Spleen (tissue), 7 donors: ENCODE measurements at regions not wholly inside any gene's neighbourhood (a gene's known extent, or its start where the extent isn't known, plus 50 kb on each side); places are given as distances from the start of the nearest gene placed in this dataset.

ENCODE experiments used
- CTCF ChIP-seq, 11 experiments: fragments of 200-600 bp in 7 of 11; fragments of 450-650 bp in 4 of 11; sonication (generic) in 4 of 11; IDR thresholded peaks in 8 of 11; conservative IDR thresholded peaks in 3 of 11; 1 replicate in 7 of 11; 2 replicates in 4 of 11; pipeline versions ENCODE4 v1.4.0 to v1.8.0; 2016 to 2021; ENCODE audit warnings: antibody characterized with exemption in 11 of 11, inconsistent platforms in 4 of 11, mild to moderate bottlenecking in 1 of 11
- POLR2AphosphoS5 ChIP-seq, 3 donors: sonication (generic); formaldehyde crosslinking; IDR thresholded peaks; one replicate each; pipeline ENCODE4 v1.5.1; 2017; ENCODE audit warnings: antibody characterized with exemption in 3 of 3
- donor health status: DM: no; HTN: no; CAD: no; lungs with moderate emphysema.
- donor health status: DM: no; HTN: no; CAD: no.
- donor health status: DM: no; HTN: no; CAD: no.

GRCh38 chr5:74303578-74303977 is 336.9 kb downstream of the ENC1 start:
- TF ChIP-seq CTCF (IDR thresholded peaks at IDR 0.05 in 8 of 11, conservative IDR thresholded peaks at IDR 0.05 in 3 of 11): no peak
- no peak for TF ChIP-seq POLR2AphosphoS5 (IDR thresholded peaks at IDR 0.05)
